ENCODE measurements at regions not wholly inside any gene's neighbourhood (a gene's known extent, or its start where the extent isn't known, plus 50 kb on each side); places are given as distances from the start of the nearest gene placed in this dataset.

DNA sequence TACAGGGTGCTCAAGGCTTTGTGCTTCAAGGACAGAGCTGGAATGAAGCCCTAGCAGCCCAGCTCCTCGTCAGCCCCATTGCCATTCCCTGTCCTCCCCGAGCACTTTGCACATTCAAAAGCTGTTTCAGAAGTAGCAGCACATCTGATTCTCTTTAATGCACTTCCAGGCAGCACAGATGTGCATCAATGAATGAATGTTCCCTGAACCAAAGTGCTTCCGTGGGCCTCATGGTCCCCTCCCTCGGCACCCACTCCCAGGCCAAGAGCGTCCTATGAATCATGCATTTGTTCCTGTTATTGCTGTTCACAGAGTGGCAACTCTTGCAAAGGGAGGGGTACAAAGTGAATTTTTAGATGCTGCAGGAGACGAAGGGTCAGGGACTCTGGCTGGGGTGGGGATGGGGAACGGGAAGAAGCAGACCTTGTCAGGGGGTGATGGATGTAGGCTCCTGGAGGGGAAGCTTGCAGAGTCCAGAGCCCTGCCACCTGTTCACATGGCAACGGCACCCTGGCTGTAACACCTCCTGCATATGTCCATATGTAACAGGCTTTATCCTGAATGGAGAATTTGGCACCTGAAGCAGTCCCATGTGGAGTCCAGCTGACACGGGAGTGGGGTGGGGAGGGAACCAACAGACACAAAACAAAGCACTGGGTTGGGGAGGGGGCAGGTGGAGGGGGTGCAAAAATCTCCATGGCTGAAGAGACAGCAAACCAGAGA, 62.2 kb upstream of the BAIAP2L1 start (continued):
- TF ChIP-seq, protein P1, sequence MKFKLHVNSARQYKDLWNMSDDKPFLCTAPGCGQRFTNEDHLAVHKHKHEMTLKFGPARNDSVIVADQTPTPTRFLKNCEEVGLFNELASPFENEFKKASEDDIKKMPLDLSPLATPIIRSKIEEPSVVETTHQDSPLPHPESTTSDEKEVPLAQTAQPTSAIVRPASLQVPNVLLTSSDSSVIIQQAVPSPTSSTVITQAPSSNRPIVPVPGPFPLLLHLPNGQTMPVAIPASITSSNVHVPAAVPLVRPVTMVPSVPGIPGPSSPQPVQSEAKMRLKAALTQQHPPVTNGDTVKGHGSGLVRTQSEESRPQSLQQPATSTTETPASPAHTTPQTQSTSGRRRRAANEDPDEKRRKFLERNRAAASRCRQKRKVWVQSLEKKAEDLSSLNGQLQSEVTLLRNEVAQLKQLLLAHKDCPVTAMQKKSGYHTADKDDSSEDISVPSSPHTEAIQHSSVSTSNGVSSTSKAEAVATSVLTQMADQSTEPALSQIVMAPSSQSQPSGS (IDR thresholded peaks at IDR 0.05; ENCODE audit: low read length): no peak
- TF ChIP-seq, protein P2, sequence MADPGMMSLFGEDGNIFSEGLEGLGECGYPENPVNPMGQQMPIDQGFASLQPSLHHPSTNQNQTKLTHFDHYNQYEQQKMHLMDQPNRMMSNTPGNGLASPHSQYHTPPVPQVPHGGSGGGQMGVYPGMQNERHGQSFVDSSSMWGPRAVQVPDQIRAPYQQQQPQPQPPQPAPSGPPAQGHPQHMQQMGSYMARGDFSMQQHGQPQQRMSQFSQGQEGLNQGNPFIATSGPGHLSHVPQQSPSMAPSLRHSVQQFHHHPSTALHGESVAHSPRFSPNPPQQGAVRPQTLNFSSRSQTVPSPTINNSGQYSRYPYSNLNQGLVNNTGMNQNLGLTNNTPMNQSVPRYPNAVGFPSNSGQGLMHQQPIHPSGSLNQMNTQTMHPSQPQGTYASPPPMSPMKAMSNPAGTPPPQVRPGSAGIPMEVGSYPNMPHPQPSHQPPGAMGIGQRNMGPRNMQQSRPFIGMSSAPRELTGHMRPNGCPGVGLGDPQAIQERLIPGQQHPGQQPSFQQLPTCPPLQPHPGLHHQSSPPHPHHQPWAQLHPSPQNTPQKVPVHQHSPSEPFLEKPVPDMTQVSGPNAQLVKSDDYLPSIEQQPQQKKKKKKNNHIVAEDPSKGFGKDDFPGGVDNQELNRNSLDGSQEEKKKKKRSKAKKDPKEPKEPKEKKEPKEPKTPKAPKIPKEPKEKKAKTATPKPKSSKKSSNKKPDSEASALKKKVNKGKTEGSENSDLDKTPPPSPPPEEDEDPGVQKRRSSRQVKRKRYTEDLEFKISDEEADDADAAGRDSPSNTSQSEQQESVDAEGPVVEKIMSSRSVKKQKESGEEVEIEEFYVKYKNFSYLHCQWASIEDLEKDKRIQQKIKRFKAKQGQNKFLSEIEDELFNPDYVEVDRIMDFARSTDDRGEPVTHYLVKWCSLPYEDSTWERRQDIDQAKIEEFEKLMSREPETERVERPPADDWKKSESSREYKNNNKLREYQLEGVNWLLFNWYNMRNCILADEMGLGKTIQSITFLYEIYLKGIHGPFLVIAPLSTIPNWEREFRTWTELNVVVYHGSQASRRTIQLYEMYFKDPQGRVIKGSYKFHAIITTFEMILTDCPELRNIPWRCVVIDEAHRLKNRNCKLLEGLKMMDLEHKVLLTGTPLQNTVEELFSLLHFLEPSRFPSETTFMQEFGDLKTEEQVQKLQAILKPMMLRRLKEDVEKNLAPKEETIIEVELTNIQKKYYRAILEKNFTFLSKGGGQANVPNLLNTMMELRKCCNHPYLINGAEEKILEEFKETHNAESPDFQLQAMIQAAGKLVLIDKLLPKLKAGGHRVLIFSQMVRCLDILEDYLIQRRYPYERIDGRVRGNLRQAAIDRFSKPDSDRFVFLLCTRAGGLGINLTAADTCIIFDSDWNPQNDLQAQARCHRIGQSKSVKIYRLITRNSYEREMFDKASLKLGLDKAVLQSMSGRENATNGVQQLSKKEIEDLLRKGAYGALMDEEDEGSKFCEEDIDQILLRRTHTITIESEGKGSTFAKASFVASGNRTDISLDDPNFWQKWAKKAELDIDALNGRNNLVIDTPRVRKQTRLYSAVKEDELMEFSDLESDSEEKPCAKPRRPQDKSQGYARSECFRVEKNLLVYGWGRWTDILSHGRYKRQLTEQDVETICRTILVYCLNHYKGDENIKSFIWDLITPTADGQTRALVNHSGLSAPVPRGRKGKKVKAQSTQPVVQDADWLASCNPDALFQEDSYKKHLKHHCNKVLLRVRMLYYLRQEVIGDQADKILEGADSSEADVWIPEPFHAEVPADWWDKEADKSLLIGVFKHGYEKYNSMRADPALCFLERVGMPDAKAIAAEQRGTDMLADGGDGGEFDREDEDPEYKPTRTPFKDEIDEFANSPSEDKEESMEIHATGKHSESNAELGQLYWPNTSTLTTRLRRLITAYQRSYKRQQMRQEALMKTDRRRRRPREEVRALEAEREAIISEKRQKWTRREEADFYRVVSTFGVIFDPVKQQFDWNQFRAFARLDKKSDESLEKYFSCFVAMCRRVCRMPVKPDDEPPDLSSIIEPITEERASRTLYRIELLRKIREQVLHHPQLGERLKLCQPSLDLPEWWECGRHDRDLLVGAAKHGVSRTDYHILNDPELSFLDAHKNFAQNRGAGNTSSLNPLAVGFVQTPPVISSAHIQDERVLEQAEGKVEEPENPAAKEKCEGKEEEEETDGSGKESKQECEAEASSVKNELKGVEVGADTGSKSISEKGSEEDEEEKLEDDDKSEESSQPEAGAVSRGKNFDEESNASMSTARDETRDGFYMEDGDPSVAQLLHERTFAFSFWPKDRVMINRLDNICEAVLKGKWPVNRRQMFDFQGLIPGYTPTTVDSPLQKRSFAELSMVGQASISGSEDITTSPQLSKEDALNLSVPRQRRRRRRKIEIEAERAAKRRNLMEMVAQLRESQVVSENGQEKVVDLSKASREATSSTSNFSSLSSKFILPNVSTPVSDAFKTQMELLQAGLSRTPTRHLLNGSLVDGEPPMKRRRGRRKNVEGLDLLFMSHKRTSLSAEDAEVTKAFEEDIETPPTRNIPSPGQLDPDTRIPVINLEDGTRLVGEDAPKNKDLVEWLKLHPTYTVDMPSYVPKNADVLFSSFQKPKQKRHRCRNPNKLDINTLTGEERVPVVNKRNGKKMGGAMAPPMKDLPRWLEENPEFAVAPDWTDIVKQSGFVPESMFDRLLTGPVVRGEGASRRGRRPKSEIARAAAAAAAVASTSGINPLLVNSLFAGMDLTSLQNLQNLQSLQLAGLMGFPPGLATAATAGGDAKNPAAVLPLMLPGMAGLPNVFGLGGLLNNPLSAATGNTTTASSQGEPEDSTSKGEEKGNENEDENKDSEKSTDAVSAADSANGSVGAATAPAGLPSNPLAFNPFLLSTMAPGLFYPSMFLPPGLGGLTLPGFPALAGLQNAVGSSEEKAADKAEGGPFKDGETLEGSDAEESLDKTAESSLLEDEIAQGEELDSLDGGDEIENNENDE (IDR thresholded peaks at IDR 0.05; ENCODE audit: insufficient replicate concordance, low read length): no peak
- TF ChIP-seq JUND (IDR thresholded peaks at IDR 0.05; ENCODE audit: low read length) (no peak), CREB1 (IDR thresholded peaks at IDR 0.05) (no peak), EP300 (IDR thresholded peaks at IDR 0.05; ENCODE audit: borderline replicate concordance in 1 of 2, low read depth in 2 of 2, low read length in 2 of 2) (no peak), CBX8 (IDR thresholded peaks at IDR 0.05; ENCODE audit: borderline replicate concordance, low read depth, low read length) (no peak), TEAD4 (IDR thresholded peaks at IDR 0.05; ENCODE audit: low read depth, low read length) (no peak), GABPA (IDR thresholded peaks at IDR 0.05; ENCODE audit: borderline replicate concordance, insufficient read depth, low read length) (no peak)
